Activated CD8-positive, alpha-beta T cell treated with anti-CD3 and anti-CD28 coated beads for 36 hours (primary cell): ENCODE measurements at regions not wholly inside any gene's neighbourhood (a gene's known extent, or its start where the extent isn't known, plus 50 kb on each side); places are given as distances from the start of the nearest gene placed in this dataset.
A peak's percentile ranks its signal among the peaks of the same experiment; 100 is the strongest.
"Not testable (repeated sequence)": the region's sequence is repeated elsewhere in the genome, so short reads cannot be mapped to it uniquely, and the experiment has no call there.

Experiments used
- ATAC-seq: fragments of 200-7000 bp; cut with Tn5 transposase; one replicate; pipeline ENCODE4 v1.10.0; 2021; ENCODE audit warnings: mild to moderate bottlenecking, moderate library complexity
- CTCF ChIA-PET: fragments of 350-600 bp; sonication (Branson Sonifier 250); formaldehyde crosslinking; loops from one replicate; lab custom pipeline; 2021; ENCODE audit warnings: antibody characterized with exemption; lab: Charles Lee
- POLR2A ChIA-PET: fragments of 350-600 bp; sonication (Branson Sonifier 250); formaldehyde crosslinking; loops from one replicate; lab custom pipeline; 2021; ENCODE audit warnings: antibody characterized with exemption; lab: Charles Lee
- DNase-seq: peaks from one replicate; pipeline ENCODE4 v3.0.0-alpha.2; 2020
- H3K27ac Mint-ChIP-seq: one replicate; pipeline ENCODE4 v1.8.0; 2021; ENCODE audit warnings: mild to moderate bottlenecking, mixed read lengths
- H3K27me3 Mint-ChIP-seq: one replicate; pipeline ENCODE4 v1.8.0; 2021; ENCODE audit warnings: mixed read lengths
- H3K36me3 Mint-ChIP-seq: one replicate; pipeline ENCODE4 v1.8.0; 2021; ENCODE audit warnings: low read depth, mixed read lengths
- H3K4me1 Mint-ChIP-seq: one replicate; pipeline ENCODE4 v1.8.0; 2021; ENCODE audit warnings: low read depth, mixed read lengths
- H3K4me3 Mint-ChIP-seq: one replicate; pipeline ENCODE4 v1.8.0; 2021; ENCODE audit warnings: mild to moderate bottlenecking, moderate library complexity, mixed read lengths
- H3K9me3 Mint-ChIP-seq: one replicate; pipeline ENCODE4 v1.8.0; 2021; ENCODE audit warnings: mixed read lengths
- CTCF ChIP-seq: fragments of 200-600 bp; IDR thresholded peaks from one replicate; pipeline ENCODE4 v1.8.0; 2022; ENCODE audit warnings: antibody characterized with exemption, mild to moderate bottlenecking
- intact Hi-C: fragments of 100-400 bp; cut with micrococcal nuclease; formaldehyde crosslinking; loops from one replicate; pipeline ENCODE4 v1.10.0; 2022

GRCh38 chr4:62449538-62449937 lies 1249.4 kb downstream of the ADGRL3 start:
- no peak for TF ChIP-seq CTCF
- Mint-ChIP-seq H3K4me3 (no peak overlapping the region), H3K9me3 (peaks cover 8% of the 10 kb centered on the region), H3K36me3 (no peaks in the 10 kb centered on the region), H3K27me3 (no peaks in the 10 kb centered on the region), H3K4me1 (no peaks in the 10 kb centered on the region), H3K27ac (no peak overlapping the region)
- intact Hi-C loops, result no loop called here
- no peak for DNase-seq
- POLR2A ChIA-PET, result no interaction called here
- ATAC-seq, result no peak
- CTCF ChIA-PET, result no interaction called here

GRCh38 chr4:62448911-62449310 lies 1248.8 kb downstream of the ADGRL3 start:
- no peak overlapping the region for H3K4me3 Mint-ChIP-seq
- TF ChIP-seq CTCF, result no peak
- peaks cover 8% of the 10 kb centered on the region for H3K9me3 Mint-ChIP-seq
- intact Hi-C loops, result no loop called here
- ATAC-seq (no peak), DNase-seq (no peak)
- no peaks in the 10 kb centered on the region for H3K4me1 Mint-ChIP-seq
- H3K36me3 Mint-ChIP-seq, result no peaks in the 10 kb centered on the region
- no peak overlapping the region for H3K27ac Mint-ChIP-seq
- ChIA-PET POLR2A (no interaction called here), CTCF (no interaction called here)
- no peaks in the 10 kb centered on the region for H3K27me3 Mint-ChIP-seq

- no peak for TF ChIP-seq CTCF
- ATAC-seq (no peak), DNase-seq (no peak)
- Mint-ChIP-seq H3K27ac (no peak overlapping the region), H3K9me3 (peaks cover 18% of the 10 kb centered on the region), H3K4me3 (no peak overlapping the region), H3K4me1 (no peaks in the 10 kb centered on the region), H3K27me3 (no peaks in the 10 kb centered on the region), H3K36me3 (no peaks in the 10 kb centered on the region)
- CTCF ChIA-PET, result no interaction called here
- POLR2A ChIA-PET, result no interaction called here
- intact Hi-C loops, result no loop called here
Measured at GRCh38 chr4:62439051-62439450, 1238.9 kb downstream of the ADGRL3 start.

GRCh38 chr4:62434921-62435320 lies 1234.8 kb downstream of the ADGRL3 start:
- no peak overlapping the region for H3K27ac Mint-ChIP-seq
- H3K4me3 Mint-ChIP-seq, result no peak overlapping the region
- ATAC-seq (no peak), DNase-seq (no peak)
- H3K4me1 Mint-ChIP-seq, result no peaks in the 10 kb centered on the region
- TF ChIP-seq CTCF, result no peak
- H3K27me3 Mint-ChIP-seq, result no peaks in the 10 kb centered on the region
- peaks cover 27% of the 10 kb centered on the region for H3K9me3 Mint-ChIP-seq
- ChIA-PET CTCF (no interaction called here), POLR2A (no interaction called here)
- no peaks in the 10 kb centered on the region for H3K36me3 Mint-ChIP-seq
- intact Hi-C loops, result no loop called here

GRCh38 chr4:62431513-62432231 lies 1231.5 kb downstream of the ADGRL3 start:
- H3K36me3 Mint-ChIP-seq, H3K27ac Mint-ChIP-seq, CTCF ChIA-PET, H3K4me3 Mint-ChIP-seq, H3K27me3 Mint-ChIP-seq, intact Hi-C loops, H3K4me1 Mint-ChIP-seq, POLR2A ChIA-PET, ATAC-seq: not testable (repeated sequence)
- DNase-seq, result peak; percentile 2
- H3K9me3 Mint-ChIP-seq, result peaks cover 18% of the 10 kb centered on the region
